GM19467 (cell line): ENCODE measurements at regions not wholly inside any gene's neighbourhood (a gene's known extent, or its start where the extent isn't known, plus 50 kb on each side); places are given as distances from the start of the nearest gene placed in this dataset.
"Not testable (repeated sequence)": the region's sequence is repeated elsewhere in the genome, so short reads cannot be mapped to it uniquely, and the experiment has no call there.

Experiments used
- ATAC-seq: cut with Tn5 transposase; IDR thresholded peaks from one replicate; pipeline ENCODE4 v1.9.1; 2021; ENCODE audit warnings: mild to moderate bottlenecking, moderate library complexity; ENCODE audit not compliant: unreplicated experiment

- ATAC-seq = not testable (repeated sequence)
Measured at GRCh38 chr16:29297809-29298177, 108.7 kb downstream of the NPIPB11 start.

- not testable (repeated sequence) for ATAC-seq
Measured at GRCh38 chr16:29297144-29297808, 109.2 kb downstream of the NPIPB11 start.

GRCh38 chr16:29296176-29296575 lies 110.3 kb downstream of the NPIPB11 start:
- not testable (repeated sequence) for ATAC-seq

- not testable (repeated sequence) for ATAC-seq
Measured at GRCh38 chr16:29294951-29295795, 111.3 kb downstream of the NPIPB11 start.

GRCh38 chr16:29294400-29294933 lies 112.0 kb downstream of the NPIPB11 start:
- ATAC-seq = not testable (repeated sequence)

GRCh38 chr16:29293545-29293944 lies 113.0 kb downstream of the NPIPB11 start:
- not testable (repeated sequence) for ATAC-seq

GRCh38 chr16:29292952-29293471 lies 113.5 kb downstream of the NPIPB11 start:
- ATAC-seq = not testable (repeated sequence)

- ATAC-seq = not testable (repeated sequence)
Measured at GRCh38 chr16:29291329-29292271, 114.9 kb downstream of the NPIPB11 start.

GRCh38 chr16:29290631-29291247 lies 115.8 kb downstream of the NPIPB11 start:
- no peak for ATAC-seq

GRCh38 chr16:29289516-29290239 lies 116.8 kb downstream of the NPIPB11 start:
- not testable (repeated sequence) for ATAC-seq

- ATAC-seq = not testable (repeated sequence)
Measured at GRCh38 chr16:29288711-29289474, 117.6 kb downstream of the NPIPB11 start.

GRCh38 chr16:29287871-29288535 lies 118.5 kb downstream of the NPIPB11 start:
- not testable (repeated sequence) for ATAC-seq

- not testable (repeated sequence) for ATAC-seq
Measured at GRCh38 chr16:29287246-29287645, 119.3 kb downstream of the NPIPB11 start.

GRCh38 chr16:29286796-29287195 lies 119.7 kb downstream of the NPIPB11 start:
- not testable (repeated sequence) for ATAC-seq

GRCh38 chr16:29286161-29286560 lies 120.3 kb downstream of the NPIPB11 start:
- not testable (repeated sequence) for ATAC-seq

- ATAC-seq = not testable (repeated sequence)
Measured at GRCh38 chr16:29285151-29285885, 121.2 kb downstream of the NPIPB11 start.

- ATAC-seq = not testable (repeated sequence)
Measured at GRCh38 chr16:29284723-29285122, 121.8 kb downstream of the NPIPB11 start.
